ENCODE measurements at regions not wholly inside any gene's neighbourhood (a gene's known extent, or its start where the extent isn't known, plus 50 kb on each side); places are given as distances from the start of the nearest gene placed in this dataset.

DNA sequence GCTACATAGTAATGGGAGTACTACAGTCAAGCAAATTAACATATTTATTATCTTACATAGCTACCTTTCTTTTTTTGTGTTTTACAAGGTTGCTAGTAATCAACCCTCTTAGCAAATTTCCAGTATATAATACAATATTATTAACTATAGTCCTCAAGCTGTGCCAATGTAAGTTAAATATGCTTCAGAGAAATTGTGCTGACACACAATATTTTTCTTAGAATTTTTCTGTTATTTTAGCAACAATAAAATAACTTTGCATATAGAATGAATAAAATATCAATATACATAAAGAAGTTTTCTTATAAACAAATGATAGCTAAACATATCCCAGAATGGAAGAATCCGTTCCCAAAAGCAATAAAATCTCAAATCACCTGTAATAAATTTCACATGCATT is 1605.1 kb downstream of the REEP3 start:
- no peak for TF ChIP-seq ARNTL (CRISPR knock-in tag; IDR thresholded peaks at IDR 0.05; ENCODE audit: borderline replicate concordance, low read depth)
- TF ChIP-seq, protein P1, sequence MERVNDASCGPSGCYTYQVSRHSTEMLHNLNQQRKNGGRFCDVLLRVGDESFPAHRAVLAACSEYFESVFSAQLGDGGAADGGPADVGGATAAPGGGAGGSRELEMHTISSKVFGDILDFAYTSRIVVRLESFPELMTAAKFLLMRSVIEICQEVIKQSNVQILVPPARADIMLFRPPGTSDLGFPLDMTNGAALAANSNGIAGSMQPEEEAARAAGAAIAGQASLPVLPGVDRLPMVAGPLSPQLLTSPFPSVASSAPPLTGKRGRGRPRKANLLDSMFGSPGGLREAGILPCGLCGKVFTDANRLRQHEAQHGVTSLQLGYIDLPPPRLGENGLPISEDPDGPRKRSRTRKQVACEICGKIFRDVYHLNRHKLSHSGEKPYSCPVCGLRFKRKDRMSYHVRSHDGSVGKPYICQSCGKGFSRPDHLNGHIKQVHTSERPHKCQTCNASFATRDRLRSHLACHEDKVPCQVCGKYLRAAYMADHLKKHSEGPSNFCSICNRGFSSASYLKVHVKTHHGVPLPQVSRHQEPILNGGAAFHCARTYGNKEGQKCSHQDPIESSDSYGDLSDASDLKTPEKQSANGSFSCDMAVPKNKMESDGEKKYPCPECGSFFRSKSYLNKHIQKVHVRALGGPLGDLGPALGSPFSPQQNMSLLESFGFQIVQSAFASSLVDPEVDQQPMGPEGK (CRISPR knock-in tag; IDR thresholded peaks at IDR 0.05; ENCODE audit: borderline replicate concordance) = no peak
- no peak for TF ChIP-seq SNAI2 (CRISPR knock-in tag; IDR thresholded peaks at IDR 0.05)
- TF ChIP-seq ZNF565 (CRISPR knock-in tag; conservative IDR thresholded peaks at IDR 0.05; ENCODE audit: low read depth) = no peak
- TF ChIP-seq, protein P2, sequence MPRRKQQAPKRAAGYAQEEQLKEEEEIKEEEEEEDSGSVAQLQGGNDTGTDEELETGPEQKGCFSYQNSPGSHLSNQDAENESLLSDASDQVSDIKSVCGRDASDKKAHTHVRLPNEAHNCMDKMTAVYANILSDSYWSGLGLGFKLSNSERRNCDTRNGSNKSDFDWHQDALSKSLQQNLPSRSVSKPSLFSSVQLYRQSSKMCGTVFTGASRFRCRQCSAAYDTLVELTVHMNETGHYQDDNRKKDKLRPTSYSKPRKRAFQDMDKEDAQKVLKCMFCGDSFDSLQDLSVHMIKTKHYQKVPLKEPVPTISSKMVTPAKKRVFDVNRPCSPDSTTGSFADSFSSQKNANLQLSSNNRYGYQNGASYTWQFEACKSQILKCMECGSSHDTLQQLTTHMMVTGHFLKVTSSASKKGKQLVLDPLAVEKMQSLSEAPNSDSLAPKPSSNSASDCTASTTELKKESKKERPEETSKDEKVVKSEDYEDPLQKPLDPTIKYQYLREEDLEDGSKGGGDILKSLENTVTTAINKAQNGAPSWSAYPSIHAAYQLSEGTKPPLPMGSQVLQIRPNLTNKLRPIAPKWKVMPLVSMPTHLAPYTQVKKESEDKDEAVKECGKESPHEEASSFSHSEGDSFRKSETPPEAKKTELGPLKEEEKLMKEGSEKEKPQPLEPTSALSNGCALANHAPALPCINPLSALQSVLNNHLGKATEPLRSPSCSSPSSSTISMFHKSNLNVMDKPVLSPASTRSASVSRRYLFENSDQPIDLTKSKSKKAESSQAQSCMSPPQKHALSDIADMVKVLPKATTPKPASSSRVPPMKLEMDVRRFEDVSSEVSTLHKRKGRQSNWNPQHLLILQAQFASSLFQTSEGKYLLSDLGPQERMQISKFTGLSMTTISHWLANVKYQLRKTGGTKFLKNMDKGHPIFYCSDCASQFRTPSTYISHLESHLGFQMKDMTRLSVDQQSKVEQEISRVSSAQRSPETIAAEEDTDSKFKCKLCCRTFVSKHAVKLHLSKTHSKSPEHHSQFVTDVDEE (CRISPR knock-in tag; IDR thresholded peaks at IDR 0.05) = no peak
- no peak for TF ChIP-seq ISL1 (CRISPR knock-in tag; IDR thresholded peaks at IDR 0.05)
- no peak for TF ChIP-seq TCF4 (CRISPR knock-in tag; IDR thresholded peaks at IDR 0.05; ENCODE audit: borderline replicate concordance)
